T-helper 2 cell (primary cell): ENCODE measurements at regions not wholly inside any gene's neighbourhood (a gene's known extent, or its start where the extent isn't known, plus 50 kb on each side); places are given as distances from the start of the nearest gene placed in this dataset.

Source experiments
- DNase-seq, 5 experiments: peaks; one replicate each; pipeline versions ENCODE4 v3.0.0 to v3.0.0-alpha.2; 2012 to 2022

- no peak for DNase-seq
Measured at GRCh38 chr1:67619080-67619479, 65.9 kb upstream of the GADD45A start.

- DNase-seq: no peak
Measured at GRCh38 chr1:67623906-67624305, 61.1 kb upstream of the GADD45A start.

- no peak for DNase-seq
Measured at GRCh38 chr1:67624680-67625079, 60.3 kb upstream of the GADD45A start.

GRCh38 chr1:67626090-67626860 is 58.7 kb upstream of the GADD45A start:
- DNase-seq: no peak

DNA sequence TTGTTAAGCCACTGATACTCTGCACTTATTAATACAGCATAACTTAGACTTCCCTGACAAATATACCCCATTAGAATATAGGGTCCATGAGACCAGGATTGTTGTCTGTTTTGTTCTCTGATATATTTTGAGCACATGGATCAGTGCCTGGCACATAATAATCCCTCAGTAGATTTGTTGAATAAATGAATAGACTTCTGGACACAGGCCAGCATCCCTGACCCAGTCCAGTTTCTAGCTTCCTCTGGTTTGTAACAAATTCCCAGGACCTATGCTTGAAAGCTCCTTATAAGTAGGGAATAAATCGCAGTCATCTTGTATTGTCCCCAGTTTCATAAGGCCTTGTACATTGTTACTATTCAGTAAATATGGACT is 58.2 kb upstream of the GADD45A start:
- DNase-seq: no peak

DNA sequence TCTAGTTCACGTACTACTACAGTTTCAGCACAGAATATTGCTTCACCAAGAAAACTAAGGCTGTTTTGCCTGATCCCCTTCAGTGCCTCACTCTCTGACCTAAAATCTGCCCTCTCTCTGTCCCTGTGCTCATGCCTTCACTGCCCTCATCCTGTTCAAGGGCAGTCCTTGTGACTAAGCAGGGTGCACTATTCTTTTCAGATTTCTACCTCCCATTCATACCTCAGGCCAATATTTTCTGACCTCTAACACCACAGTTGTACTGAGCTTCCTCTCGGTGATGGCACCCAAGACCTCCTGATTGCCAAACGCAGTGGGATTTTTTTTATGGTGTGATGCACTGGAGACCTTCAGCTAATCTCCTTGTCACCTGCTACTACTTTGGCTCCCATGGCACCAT is 57.7 kb upstream of the GADD45A start:
- DNase-seq: no peak

GRCh38 chr1:67627906-67628305 is 57.1 kb upstream of the GADD45A start:
- DNase-seq: no peak

DNA sequence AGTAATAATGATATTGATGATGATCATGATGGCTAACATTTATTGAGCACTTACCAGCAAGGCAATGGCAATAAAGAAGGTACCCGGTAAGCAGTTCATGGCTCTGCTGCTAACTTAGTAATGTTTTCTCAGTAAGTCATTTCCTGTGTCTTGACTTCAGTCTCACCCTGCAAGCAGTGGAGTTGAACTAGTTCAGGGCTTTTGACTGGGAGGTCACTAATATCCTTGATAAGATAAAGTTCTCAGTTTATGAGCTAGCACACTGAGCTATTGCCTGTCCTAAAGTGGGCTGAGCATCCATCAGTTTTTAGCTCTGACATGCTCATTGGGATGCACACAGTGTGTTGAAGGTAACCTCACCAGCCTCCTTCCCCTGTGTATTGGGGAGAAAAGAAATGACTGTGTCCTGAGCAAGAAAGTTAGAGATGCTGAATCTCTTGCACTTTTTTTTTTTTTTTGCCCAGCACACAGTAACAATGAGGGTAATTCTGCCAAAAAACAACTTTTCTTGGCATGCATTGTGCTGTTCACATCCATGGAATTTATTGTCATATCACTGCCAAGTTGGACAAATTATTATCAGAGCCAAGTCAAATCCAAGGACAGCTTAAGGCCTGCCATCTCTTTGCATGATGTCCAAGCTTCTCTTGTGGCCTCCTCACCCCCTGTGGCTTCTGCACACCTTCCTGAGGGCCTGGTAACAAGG is 55.5 kb upstream of the GADD45A start:
- DNase-seq: peak in 1 of 5 experiments; percentile 18

GRCh38 chr1:67630438-67631045 is 54.5 kb upstream of the GADD45A start:
- no peak for DNase-seq

DNA sequence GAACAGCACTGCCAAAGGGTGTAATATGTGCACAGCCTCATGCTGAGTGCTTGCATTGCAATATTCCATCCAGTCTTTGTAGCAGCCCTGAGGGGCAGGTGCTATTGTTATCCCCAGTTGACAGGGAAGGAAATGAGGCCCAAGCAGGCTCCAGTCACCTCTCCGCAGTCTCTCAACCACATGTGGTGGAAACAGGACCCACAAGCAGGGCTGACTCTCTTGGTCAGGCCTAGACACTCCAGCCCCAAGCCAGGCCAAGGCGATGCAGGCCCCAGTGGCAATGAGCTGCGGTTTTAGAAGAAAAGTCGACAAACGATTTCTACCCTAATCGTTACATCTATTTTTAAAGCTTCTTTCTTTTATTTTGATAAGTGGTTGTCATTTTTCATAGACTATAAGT is 52.6 kb upstream of the GADD45A start:
- DNase-seq: no peak

DNA sequence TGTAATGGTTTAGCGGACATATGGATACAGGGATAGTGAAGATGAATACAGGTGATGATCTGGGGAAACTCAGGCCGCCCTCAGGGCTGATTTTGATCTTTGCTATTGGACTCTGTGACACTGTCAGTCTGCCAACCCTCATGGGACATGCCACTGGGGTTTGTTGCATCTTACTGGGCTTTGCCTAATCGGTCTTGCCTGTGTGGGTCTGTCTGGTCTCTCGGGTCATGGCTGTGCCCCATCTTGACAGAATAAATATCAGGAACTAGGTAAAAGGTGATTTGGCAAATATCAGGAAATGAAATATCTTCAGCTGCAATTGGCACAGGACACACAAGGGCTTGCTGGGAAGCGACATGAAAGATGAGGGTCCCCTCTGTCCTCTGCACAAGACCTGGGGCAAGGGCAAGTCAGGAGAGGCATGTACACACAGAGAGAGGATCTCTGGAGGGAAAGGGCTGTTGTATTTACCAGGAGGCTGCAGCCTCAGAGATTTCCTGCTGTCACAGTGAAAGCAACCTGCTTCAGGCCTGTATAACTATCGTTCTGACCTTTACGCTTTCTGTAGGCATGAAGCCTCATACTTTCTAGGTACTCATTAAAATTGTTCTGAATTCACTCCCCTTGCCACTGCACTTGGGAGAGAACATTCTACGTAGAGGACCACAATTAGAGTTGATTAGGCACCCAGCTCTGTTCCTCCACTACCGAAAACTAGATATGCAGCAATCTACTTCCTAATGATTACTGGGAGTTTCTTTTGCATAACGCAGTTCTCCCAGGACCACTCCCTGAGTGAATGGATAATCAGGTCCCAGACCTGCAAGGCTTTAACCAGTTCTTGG is 52.0 kb upstream of the GADD45A start:
- DNase-seq: no peak

DNA sequence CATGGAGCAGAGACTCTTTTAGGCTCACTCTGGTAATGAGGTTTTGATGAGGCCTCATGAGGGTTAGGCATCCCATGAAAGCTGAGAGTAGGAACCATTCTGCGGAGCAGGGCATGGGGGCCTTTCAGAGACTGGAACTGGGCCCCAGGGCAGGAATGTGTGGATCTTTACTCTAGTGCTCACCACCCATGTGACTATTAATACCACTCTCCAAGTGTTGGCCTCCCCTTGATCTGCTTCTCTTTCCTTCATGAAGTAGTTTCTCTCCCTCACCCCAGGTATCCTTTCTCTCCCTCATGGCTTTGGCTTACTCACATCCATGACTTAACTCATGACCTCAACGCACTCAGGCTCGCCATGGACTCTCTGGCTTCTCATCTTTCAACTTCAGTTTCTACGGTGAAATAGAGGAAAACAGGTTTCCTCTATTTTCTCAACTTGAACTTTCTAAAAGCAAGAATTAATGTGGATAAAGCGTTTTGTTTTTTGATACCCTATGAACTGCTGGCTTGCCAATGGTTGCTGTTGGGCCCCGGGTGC is 50.5 kb upstream of the GADD45A start:
- no peak for DNase-seq

GRCh38 chr1:67635055-67635809 is 49.8 kb upstream of the GADD45A start:
- no peak for DNase-seq
